SK-N-SH treated with all-trans-retinoic acid at 6 μM for 48 hours (cell line): ENCODE measurements at regions not wholly inside any gene's neighbourhood (a gene's known extent, or its start where the extent isn't known, plus 50 kb on each side); places are given as distances from the start of the nearest gene placed in this dataset.

Experiments used
- ISL1 ChIP-seq: fragments of 250-450 bp; sonication (Bioruptor Pico); IDR thresholded peaks from 2 replicates; pipeline ENCODE4 v2.1.2; 2022; ENCODE audit warnings: mild to moderate bottlenecking, moderate library complexity
- PATZ1 ChIP-seq: fragments of 250-450 bp; sonication (Bioruptor Pico); IDR thresholded peaks from 2 replicates; pipeline ENCODE4 v1.8.0; 2020; ENCODE audit warnings: mild to moderate bottlenecking, moderate library complexity, borderline replicate concordance
- POU6F1 ChIP-seq: fragments of 250-450 bp; sonication (Bioruptor Pico); IDR thresholded peaks from 2 replicates; pipeline ENCODE4 v1.8.0; 2021; ENCODE audit warnings: low read depth, mild to moderate bottlenecking, moderate library complexity, borderline replicate concordance
- RARB ChIP-seq: fragments of 250-450 bp; sonication (Bioruptor Pico); IDR thresholded peaks from 2 replicates; pipeline ENCODE4 v1.8.0; 2021; ENCODE audit warnings: mild to moderate bottlenecking, moderate library complexity
- ZNF8 ChIP-seq: fragments of 450-650 bp; formaldehyde crosslinking; IDR thresholded peaks from 2 replicates; pipeline ENCODE4 v1.5.0; 2020; ENCODE audit warnings: mild to moderate bottlenecking, moderate library complexity

- TF ChIP-seq ZNF8 (CRISPR knock-in tag) (no peak), POU6F1 (CRISPR knock-in tag) (no peak), RARB (CRISPR knock-in tag) (no peak), PATZ1 (no peak), ISL1 (CRISPR knock-in tag) (no peak)
These were observed 171.6 kb downstream of the TRIM33 start for GRCh38 chr1:114339379-114339778.
